Activated T-cell treated with anti-CD3 and anti-CD28 coated beads, Interleukin-2, amount 50 U/mL, for 72 hours (primary cell): ENCODE measurements at regions not wholly inside any gene's neighbourhood (a gene's known extent, or its start where the extent isn't known, plus 50 kb on each side); places are given as distances from the start of the nearest gene placed in this dataset.

Experiments used
- ATAC-seq, 2 donors: fragments of 150-1000 bp; cut with Tn5 transposase; replicated peaks in 1 of 2; 2 replicates each; pipeline ENCODE4 v1.10.0; 2021; ENCODE audit warnings: moderate library complexity in 2 of 2, mild to moderate bottlenecking in 1 of 2
- DNase-seq, 2 donors: peaks; one replicate each; pipeline ENCODE4 v3.0.0; 2021 to 2022; ENCODE audit warnings: mixed read lengths in 1 of 2
- H3K27ac Mint-ChIP-seq: one replicate; pipeline ENCODE4 v1.8.0; 2022; ENCODE audit warnings: mild to moderate bottlenecking, moderate library complexity, mixed read lengths
- H3K27me3 Mint-ChIP-seq: one replicate; pipeline ENCODE4 v1.8.0; 2022; ENCODE audit warnings: low read depth, mixed read lengths
- H3K36me3 Mint-ChIP-seq, 2 donors: one replicate each; pipeline ENCODE4 v1.8.0; 2022; ENCODE audit warnings: mixed read lengths in 2 of 2, mild to moderate bottlenecking in 1 of 2; ENCODE audit not compliant: insufficient read depth in 2 of 2
- H3K4me1 Mint-ChIP-seq: one replicate; pipeline ENCODE4 v1.8.0; 2022; ENCODE audit warnings: low read depth, mixed read lengths
- H3K4me3 Mint-ChIP-seq, 2 donors: one replicate each; pipeline ENCODE4 v1.8.0; 2022; ENCODE audit warnings: mild to moderate bottlenecking in 2 of 2, mixed read lengths in 2 of 2, moderate library complexity in 2 of 2
- H3K9me3 Mint-ChIP-seq, 2 donors: one replicate each; pipeline ENCODE4 v1.8.0; 2022; ENCODE audit warnings: mixed read lengths in 2 of 2

DNA sequence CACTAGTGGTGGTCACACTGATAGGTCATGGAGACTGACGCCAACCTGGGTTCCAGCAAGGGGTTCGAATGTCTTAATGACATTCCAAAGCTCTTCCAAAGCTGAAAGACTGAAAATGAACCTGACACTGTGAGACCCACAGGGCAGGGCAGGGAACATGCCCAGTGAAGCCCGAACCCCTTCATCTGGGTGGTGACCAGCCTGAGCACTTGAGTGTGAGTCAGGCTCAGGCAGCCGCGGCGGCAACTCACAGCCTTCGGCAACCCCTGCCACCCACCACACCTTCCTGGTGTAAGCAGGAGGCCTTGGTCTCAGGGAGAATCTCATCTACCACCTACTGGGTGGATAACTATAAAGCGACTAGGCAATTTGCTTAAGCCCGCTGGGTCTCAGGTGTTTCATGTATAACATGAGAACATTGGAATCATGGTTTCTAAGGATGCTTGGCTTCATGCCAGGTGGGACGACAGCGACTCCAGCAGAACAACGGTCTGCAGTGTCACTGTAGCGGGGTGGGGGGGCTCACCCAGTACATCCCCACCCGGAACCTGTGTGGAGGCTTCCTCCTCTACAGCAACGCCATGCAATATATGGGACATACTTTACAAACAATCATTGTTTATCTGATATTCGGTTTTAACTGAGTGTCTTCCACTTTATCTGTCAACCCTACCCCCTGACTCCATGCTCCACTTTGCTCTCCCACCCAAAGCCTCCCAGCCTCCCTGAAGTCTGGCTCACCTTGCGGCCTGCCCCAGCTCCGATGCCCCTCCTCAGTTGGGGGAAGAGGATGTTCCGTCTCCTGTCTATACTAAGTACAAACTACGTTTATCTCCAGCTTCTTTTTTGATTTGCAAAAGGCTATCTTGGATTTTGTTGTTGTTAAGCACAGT, 125.0 kb upstream of the MEF2A start:
- H3K36me3 Mint-ChIP-seq, result no peaks in the 10 kb centered on the region
- DNase-seq (no peak), ATAC-seq (no peak)
- H3K27me3 Mint-ChIP-seq, result no peaks in the 10 kb centered on the region
- no peak overlapping the region for H3K4me3 Mint-ChIP-seq
- H3K9me3 Mint-ChIP-seq, result no peaks in the 10 kb centered on the region
- H3K4me1 Mint-ChIP-seq, result peaks cover 43% of the 10 kb centered on the region
- no peak overlapping the region for H3K27ac Mint-ChIP-seq

DNA sequence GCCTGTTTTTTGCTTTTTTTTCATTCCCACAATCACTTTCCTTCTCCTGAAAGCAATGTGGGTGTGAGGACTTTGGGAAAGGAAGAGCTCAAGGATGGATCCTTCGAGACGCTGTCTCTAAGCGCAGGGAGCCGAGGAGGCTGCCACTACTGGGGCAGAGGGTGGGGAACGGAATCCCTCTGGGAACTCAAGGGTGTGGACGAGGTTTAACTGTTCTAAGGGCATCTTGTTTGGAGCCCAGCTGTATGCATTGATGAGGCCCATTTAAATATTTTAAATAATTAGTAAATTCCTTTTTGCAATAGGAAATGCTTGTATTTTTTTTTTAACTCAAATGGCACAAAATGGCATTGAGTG, 124.4 kb upstream of the MEF2A start:
- Mint-ChIP-seq H3K27me3 (no peaks in the 10 kb centered on the region), H3K4me3 (no peak overlapping the region), H3K9me3 (no peaks in the 10 kb centered on the region), H3K27ac (no peak overlapping the region), H3K4me1 (peaks cover 41% of the 10 kb centered on the region), H3K36me3 (no peaks in the 10 kb centered on the region)
- DNase-seq, result no peak
- no peak for ATAC-seq

DNA sequence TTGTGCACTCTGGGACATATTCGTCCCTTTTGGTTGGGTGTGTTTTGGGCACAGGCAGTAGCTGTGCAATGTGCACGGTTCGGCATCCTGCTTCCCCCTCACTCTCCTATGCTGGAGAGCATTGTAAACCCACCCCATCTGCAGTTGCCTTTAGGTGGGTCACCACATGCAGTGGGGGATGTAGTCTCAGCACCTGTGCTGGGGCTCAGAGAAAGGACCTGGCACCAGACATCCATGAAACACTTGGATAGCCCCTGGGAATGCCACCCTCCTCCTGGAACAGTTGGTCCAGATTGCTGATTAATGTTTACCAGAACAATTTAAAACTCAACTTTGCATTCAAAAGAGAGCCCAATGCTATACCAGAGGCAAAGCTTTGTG, 123.9 kb upstream of the MEF2A start:
- Mint-ChIP-seq H3K4me1 (peaks cover 41% of the 10 kb centered on the region), H3K4me3 (no peak overlapping the region), H3K27me3 (no peaks in the 10 kb centered on the region), H3K9me3 (no peaks in the 10 kb centered on the region), H3K27ac (no peak overlapping the region), H3K36me3 (no peaks in the 10 kb centered on the region)
- DNase-seq, result no peak
- ATAC-seq, result no peak

DNA sequence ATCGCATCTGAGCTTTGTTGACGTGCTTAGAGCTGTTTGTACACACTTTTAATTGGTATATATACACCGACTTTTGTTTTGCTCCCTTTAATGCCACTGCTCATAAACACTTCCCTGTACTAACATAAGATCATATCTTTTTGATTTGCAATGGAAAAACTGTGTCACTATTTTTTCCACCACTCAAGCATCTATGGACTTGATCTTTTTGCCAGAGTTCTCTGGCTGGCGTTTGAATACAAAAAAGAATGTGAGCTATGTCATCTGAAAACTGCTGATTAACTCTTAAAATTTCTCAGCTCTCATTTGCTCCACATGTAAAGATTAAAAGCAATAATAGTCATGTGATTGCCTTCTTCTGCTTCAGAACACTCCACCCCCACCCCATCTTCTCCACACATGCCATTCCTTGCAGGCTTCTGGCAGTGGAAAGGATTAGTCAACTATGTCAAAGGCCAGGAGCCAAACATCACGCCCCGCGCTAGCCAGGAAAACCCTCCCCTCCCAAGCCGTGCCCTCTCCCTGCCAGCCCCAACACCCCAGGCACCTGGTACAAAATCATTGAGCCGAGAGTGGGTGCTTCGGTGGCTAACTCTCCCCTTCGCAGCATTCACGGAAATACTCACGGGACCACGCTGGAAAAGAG, 123.4 kb upstream of the MEF2A start:
- H3K27ac Mint-ChIP-seq, result no peak overlapping the region
- H3K36me3 Mint-ChIP-seq, result no peaks in the 10 kb centered on the region
- no peaks in the 10 kb centered on the region for H3K9me3 Mint-ChIP-seq
- peaks cover 41% of the 10 kb centered on the region for H3K4me1 Mint-ChIP-seq
- H3K4me3 Mint-ChIP-seq, result peak overlapping the region in 1 of 2 donors; percentile 42
- peak; percentile 31 to 32 for ATAC-seq
- no peaks in the 10 kb centered on the region for H3K27me3 Mint-ChIP-seq
- no peak for DNase-seq

DNA sequence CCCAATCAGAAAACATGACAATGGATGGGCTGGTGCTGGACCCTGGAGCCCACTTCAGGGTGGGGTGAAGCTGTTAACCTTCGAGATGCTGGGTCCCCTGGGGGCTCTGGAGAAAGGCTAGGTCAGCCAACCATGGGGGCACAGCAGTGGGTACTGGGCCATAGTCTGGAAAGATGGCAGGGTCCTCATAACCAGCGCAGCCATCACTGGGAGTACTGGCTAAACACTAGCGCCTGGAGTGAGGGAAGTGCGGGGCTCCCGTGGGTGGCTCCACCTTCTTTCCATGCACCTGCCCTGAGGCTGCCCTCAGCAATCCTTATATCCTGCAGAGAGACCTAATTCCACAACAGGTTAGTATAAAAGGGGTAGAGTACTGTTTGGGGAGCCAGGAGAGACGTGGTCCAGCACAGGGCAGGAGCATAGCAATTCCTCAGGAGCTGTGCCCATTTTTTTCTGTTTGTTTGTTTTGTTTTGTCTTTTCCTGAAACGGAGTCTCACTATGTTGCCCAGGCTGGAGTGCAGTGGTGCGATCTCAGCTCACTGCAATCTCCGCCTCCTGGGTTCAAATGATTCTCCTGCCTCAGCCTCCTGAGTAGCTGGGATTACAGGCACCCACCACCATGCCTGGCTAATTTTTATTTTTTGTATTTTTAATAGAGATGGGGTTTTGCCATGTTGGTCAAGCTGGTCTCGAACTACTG, 122.6 kb upstream of the MEF2A start:
- peaks cover 36% of the 10 kb centered on the region for H3K4me1 Mint-ChIP-seq
- ATAC-seq (no peak), DNase-seq (no peak)
- H3K4me3 Mint-ChIP-seq, result no peak overlapping the region
- no peaks in the 10 kb centered on the region for H3K27me3 Mint-ChIP-seq
- no peaks in the 10 kb centered on the region for H3K9me3 Mint-ChIP-seq
- no peaks in the 10 kb centered on the region for H3K36me3 Mint-ChIP-seq
- H3K27ac Mint-ChIP-seq, result no peak overlapping the region

DNA sequence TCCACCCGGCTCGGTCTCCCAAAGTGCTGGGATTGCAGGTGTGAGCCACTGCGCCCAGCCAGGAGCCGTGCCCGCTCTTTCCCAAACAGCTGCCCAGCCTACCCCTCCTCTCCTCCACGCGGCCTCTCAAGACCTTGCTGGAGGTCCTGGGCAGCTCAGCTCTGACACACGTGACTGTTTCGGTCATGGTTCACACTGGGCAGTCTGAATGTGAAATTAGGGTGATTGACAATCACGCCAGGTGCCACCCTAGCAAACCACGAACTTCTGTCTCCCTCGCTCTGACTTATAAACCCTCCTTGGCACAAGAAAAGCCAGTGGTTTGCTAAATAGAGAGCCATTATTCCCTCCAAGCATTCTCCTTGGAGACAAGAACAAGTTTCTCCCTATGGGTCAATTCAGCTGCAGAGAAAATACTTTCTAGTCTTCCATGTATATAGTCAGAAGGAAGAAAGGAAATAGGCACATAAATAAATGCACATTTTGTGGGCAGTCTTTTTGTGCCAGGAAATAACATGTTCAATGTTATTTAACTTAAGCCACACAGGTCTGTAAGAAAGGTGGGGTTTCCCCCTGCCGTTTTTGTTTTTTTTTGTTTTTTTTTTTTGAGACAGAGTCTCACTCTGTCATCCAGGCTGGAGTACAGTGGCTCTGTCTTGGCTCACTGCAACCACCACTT, 121.9 kb upstream of the MEF2A start:
- H3K4me3 Mint-ChIP-seq, result peak overlapping the region in 1 of 2 donors; percentile 25
- ATAC-seq, result peak; percentile 37 to 41
- H3K27ac Mint-ChIP-seq, result peak overlapping the region; percentile 18
- peaks cover 30% of the 10 kb centered on the region for H3K4me1 Mint-ChIP-seq
- no peaks in the 10 kb centered on the region for H3K9me3 Mint-ChIP-seq
- H3K27me3 Mint-ChIP-seq, result no peaks in the 10 kb centered on the region
- DNase-seq, result no peak
- no peaks in the 10 kb centered on the region for H3K36me3 Mint-ChIP-seq

DNA sequence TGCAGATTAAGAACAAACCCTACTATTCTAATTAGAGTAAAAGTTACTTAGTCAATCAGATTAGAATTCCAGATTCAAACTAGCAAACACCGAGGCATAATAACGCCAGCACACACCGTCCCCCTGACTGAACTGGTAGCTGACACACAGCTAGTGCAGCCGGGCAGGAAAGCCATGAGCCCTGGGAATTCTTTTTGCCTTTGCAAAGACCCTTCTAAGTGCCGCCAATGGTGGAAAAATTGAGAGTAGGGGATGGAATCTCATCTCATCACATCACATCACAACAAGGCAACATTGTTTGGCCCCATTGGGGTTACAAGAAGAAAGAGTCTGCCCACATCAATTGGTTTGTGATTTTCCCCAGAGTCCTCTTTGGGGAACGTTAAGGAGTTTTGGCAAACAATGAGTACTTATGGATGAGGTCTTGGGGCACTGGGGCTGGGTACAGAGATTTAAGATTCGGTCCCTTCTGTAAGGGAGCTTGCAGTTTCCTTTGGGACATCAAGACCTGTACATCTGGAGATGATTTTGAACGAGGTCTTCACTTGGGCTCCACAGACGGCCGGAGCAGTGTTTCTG, 120.4 kb upstream of the MEF2A start:
- Mint-ChIP-seq H3K36me3 (no peaks in the 10 kb centered on the region), H3K27ac (no peak overlapping the region), H3K4me1 (peaks cover 43% of the 10 kb centered on the region), H3K27me3 (no peaks in the 10 kb centered on the region), H3K4me3 (no peak overlapping the region), H3K9me3 (no peaks in the 10 kb centered on the region)
- DNase-seq (no peak), ATAC-seq (no peak)

DNA sequence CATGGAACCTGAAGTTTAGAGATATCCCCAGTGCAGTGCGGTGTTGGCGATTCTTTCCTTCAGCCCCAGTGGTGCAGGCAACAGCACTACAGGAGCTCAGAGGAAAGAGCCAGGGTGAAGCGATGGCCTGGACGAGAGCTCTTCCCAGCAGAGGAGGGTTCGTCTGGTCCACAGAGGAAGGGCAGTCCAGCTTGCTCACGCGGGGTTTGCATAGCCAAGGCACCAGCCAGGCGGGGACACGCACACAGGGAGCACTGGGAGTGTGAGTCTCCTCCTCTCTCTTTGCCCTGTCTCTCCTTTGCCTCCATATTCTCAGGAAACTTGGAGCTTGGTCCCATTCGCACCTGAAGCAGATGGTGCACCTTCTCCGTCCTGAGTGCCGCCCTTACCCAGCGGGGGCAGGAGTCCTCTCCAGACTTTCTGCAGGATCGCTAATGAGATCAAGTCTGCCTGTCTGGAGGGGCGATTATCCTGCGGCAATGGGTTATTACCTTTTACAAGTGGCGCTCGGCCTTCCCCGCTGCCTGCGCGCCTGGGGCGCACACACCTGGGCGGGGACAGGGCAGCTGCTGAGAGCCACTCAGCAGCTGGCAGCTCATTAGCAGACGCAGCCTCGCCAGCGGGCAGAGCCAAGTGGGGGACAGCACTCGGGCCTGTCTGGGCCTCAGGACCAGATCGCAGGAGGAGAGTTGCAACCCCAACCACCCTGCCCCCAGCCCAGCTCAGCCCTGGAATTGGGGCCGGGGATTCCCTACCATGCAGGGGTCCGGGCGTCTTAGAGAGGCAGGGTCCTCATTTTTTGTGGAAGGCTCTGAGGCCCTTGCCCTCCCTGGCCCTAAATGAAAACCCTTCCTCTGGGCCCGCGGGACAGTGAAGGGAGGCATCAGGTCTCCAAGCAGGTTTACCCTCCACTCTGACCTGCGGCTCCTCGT, 119.0 kb upstream of the MEF2A start:
- Mint-ChIP-seq H3K4me1 (peaks cover 50% of the 10 kb centered on the region), H3K27ac (no peak overlapping the region), H3K27me3 (no peaks in the 10 kb centered on the region), H3K9me3 (no peaks in the 10 kb centered on the region), H3K4me3 (no peak overlapping the region), H3K36me3 (no peaks in the 10 kb centered on the region)
- ATAC-seq (no peak), DNase-seq (no peak)

DNA sequence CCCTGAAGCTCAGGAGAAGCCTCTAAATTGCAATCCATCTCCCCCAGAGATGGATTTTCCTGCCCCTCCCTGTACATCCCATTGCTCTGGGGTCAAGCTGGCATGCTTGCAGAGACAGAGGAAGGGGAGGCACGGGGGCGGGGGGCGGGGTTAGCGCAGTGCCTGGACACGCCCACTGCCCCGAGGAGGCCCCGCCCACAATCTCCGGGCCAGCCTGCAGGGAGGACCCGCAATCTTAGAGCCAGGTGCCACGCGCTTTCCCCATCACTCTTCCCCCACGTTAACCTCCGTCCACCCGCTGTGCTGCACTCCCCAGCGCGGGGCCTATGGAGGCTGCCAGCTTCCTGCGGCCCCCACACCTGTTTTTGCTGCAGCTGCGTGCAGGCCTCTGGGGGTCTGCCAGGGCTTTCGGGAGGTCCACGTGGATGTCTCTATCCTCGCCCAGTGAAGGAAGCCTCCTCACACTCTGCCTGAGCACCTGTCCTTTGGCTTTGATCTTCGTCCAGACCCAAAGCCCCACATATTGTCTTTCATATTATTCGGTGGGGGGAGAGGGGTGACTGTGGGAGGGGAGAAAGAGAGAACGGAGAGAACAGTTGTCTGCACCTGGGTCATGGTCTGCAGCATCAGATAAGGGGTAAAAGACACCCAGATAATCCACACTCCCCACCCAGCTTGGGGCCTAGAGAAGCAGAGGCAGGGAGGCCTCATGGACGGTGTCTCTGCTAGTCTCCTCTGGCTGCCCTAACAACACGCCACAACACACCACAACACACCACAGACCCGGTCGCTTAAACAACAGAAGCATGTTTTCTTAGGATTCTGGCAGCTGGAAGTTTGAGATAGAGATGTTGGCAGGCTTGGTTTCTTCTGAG, 118.0 kb upstream of the MEF2A start:
- no peak overlapping the region for H3K27ac Mint-ChIP-seq
- H3K27me3 Mint-ChIP-seq, result no peaks in the 10 kb centered on the region
- ATAC-seq (no peak), DNase-seq (no peak)
- H3K36me3 Mint-ChIP-seq, result no peaks in the 10 kb centered on the region
- peaks cover 44% of the 10 kb centered on the region for H3K4me1 Mint-ChIP-seq
- H3K9me3 Mint-ChIP-seq, result no peaks in the 10 kb centered on the region
- no peak overlapping the region for H3K4me3 Mint-ChIP-seq

DNA sequence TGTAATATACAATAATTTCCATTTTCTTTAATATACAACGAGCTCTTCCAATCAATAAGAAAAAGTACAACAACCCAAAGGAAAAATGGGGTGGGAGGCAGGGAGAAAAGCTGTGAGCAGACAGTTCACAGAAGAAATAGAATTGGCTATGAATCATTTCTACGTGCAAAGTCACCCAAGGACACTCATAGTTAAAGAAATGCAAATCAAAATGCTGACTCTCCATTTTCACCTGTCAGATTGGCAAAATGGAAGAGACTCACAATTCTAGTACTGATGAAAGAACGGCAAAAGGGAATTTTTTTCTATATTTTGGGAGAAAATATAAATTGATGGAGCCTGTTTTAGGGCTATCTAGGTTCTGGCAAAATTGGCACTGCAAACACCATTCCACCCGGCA, 116.3 kb upstream of the MEF2A start:
- Mint-ChIP-seq H3K4me1 (peaks cover 31% of the 10 kb centered on the region), H3K4me3 (peak overlapping the region in 1 of 2 donors; percentile 20), H3K27me3 (no peaks in the 10 kb centered on the region), H3K27ac (no peak overlapping the region), H3K9me3 (no peaks in the 10 kb centered on the region), H3K36me3 (no peaks in the 10 kb centered on the region)
- ATAC-seq (no peak), DNase-seq (no peak)

DNA sequence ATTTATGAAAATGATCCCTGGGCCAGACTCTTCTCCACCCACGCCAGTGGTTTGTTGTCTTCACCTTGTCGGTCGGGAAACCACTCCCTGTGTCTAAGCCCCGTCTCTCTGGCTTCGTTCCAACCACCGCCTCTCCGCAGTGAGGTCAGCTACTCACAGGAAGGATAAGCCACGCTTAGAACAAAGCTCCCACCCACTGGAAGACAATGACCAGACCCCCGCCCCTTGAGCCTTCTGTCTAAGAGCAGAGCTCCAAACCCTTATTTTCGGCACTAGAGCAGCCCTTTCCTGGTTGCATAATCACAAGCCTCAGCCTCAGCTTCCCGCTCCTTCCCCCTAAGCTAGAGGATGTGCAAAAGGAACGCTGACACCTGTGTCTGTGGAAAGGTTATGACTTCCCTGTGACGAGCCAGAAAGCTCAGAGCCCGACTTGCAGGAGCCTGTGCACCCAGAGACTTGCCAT, 114.9 kb upstream of the MEF2A start:
- no peaks in the 10 kb centered on the region for H3K36me3 Mint-ChIP-seq
- H3K27ac Mint-ChIP-seq, result no peak overlapping the region
- peak overlapping the region; percentile 57 to 79 for H3K4me3 Mint-ChIP-seq
- H3K27me3 Mint-ChIP-seq, result no peaks in the 10 kb centered on the region
- DNase-seq, result peak; percentile 77 to 82
- ATAC-seq, result peak; percentile 83 to 87
- H3K9me3 Mint-ChIP-seq, result no peaks in the 10 kb centered on the region
- H3K4me1 Mint-ChIP-seq, result peaks cover 31% of the 10 kb centered on the region
